ENCODE measurements at regions not wholly inside any gene's neighbourhood (a gene's known extent, or its start where the extent isn't known, plus 50 kb on each side); places are given as distances from the start of the nearest gene placed in this dataset.

DNA sequence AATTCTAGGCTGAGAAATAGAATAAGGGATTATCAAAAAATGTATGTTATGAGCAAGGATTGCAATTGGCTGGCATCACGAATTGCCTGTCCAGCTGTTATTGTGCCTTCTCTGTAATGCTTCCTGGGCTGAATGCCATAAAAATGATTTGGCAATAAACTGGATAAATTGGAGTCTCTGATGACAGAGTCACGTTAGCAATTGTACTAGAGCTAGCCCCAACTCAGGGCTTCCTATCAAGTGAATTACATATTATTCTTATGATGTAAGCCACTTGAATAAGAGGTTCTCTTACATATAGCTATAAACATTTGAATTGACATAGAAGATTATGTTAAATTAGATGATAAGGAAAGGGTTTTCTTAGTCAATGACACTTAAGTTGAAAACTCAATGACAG is 607.5 kb upstream of the REG3G start:
- no peaks in the 10 kb centered on the region for H3K36me3 ChIP-seq
- intact Hi-C loops (cut with DNase I), result no loop called here
- H3K27ac ChIP-seq, result no peak overlapping the region
- TF ChIP-seq, protein P1, sequence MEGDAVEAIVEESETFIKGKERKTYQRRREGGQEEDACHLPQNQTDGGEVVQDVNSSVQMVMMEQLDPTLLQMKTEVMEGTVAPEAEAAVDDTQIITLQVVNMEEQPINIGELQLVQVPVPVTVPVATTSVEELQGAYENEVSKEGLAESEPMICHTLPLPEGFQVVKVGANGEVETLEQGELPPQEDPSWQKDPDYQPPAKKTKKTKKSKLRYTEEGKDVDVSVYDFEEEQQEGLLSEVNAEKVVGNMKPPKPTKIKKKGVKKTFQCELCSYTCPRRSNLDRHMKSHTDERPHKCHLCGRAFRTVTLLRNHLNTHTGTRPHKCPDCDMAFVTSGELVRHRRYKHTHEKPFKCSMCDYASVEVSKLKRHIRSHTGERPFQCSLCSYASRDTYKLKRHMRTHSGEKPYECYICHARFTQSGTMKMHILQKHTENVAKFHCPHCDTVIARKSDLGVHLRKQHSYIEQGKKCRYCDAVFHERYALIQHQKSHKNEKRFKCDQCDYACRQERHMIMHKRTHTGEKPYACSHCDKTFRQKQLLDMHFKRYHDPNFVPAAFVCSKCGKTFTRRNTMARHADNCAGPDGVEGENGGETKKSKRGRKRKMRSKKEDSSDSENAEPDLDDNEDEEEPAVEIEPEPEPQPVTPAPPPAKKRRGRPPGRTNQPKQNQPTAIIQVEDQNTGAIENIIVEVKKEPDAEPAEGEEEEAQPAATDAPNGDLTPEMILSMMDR (IDR thresholded peaks at IDR 0.05), result no peak
- no peak for TF ChIP-seq POLR2AphosphoS5 (IDR thresholded peaks at IDR 0.05; ENCODE audit: insufficient read depth in 1 of 2, low read depth in 1 of 2)
- no peak for TF ChIP-seq POLR2A (IDR thresholded peaks at IDR 0.05)
- no peak overlapping the region for H3K4me3 ChIP-seq
- no peaks in the 10 kb centered on the region for H3K4me1 ChIP-seq
- no peaks in the 10 kb centered on the region for H3K27me3 ChIP-seq
- DNase-seq (ENCODE audit: extremely low spot score in 2 of 2), result no peak
- no peaks in the 10 kb centered on the region for H3K9me3 ChIP-seq

DNA sequence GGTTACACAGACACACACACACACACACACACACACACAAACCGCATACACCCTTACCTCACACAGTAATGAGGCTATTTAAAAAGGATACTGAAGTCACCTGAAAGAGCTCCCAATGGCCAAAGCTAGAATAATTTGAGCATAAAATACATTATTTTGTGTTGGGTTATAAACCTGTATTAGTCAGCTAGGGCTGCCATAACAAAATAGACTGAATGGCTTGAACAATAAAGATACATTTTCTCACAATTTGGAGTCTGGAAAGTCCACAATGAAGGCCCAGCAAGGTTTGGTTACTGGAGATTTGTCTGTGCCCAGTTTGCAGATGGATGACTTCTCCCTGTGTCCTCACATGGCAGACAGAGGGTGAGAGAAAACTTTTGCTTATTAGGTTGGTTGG is 605.4 kb upstream of the REG3G start:
- no peak for DNase-seq (ENCODE audit: extremely low spot score in 2 of 2)
- Histone ChIP-seq H3K36me3 (no peaks in the 10 kb centered on the region), H3K4me1 (no peaks in the 10 kb centered on the region), H3K4me3 (no peak overlapping the region), H3K27ac (no peak overlapping the region), H3K9me3 (no peaks in the 10 kb centered on the region), H3K27me3 (no peaks in the 10 kb centered on the region)
- intact Hi-C loops (cut with DNase I), result no loop called here
- no peak for TF ChIP-seq POLR2AphosphoS5 (IDR thresholded peaks at IDR 0.05; ENCODE audit: insufficient read depth in 1 of 2, low read depth in 1 of 2)
- TF ChIP-seq POLR2A (IDR thresholded peaks at IDR 0.05), result no peak

DNA sequence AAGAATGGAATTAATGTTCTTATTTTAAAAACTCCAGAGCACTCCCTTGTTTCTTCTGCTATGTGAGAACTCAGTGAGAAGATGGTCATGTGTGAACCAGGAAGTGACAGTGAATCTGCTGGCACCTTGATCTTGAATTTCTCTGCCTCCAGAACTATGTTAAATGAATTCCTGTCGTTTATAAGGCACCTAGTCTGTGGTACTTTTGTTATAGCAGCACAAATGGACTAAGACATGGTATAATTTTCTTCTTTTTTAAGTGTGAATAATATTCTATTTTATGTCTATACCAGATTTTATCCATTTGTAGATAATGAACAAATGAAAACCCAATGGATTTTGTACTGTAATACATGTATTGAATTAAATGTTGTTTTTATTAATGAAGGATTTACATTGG is 601.9 kb upstream of the REG3G start:
- Histone ChIP-seq H3K4me3 (no peak overlapping the region), H3K27me3 (no peaks in the 10 kb centered on the region), H3K4me1 (no peaks in the 10 kb centered on the region), H3K27ac (no peak overlapping the region), H3K36me3 (no peaks in the 10 kb centered on the region), H3K9me3 (no peaks in the 10 kb centered on the region)
- intact Hi-C loops (cut with DNase I), result no loop called here
- TF ChIP-seq, protein P1 (IDR thresholded peaks at IDR 0.05), result no peak
- no peak for DNase-seq (ENCODE audit: extremely low spot score in 2 of 2)

DNA sequence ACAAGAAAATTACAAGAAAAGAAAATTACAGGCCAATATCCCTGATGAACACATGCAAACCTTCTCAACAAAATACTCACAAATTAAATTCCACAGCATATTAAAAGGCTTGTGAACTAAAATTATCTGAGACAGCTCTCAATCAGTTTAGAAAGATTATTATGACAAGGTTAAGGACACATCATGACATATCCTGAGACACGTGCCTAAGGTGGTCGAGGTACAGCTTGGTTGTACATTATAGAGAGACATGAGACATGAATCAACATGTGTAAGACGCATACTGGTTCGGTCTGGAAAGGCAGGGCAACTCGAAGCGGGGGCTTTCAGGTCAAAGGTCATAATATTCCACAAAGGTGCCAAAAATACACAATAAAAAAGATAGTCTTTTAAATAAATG is 598.3 kb upstream of the REG3G start:
- Histone ChIP-seq H3K4me1 (no peaks in the 10 kb centered on the region), H3K27me3 (no peaks in the 10 kb centered on the region), H3K27ac (no peak overlapping the region), H3K9me3 (no peaks in the 10 kb centered on the region), H3K36me3 (no peaks in the 10 kb centered on the region), H3K4me3 (no peak overlapping the region)
- intact Hi-C loops (cut with DNase I), result no loop called here
- TF ChIP-seq POLR2AphosphoS5 (IDR thresholded peaks at IDR 0.05; ENCODE audit: insufficient read depth in 1 of 2, low read depth in 1 of 2) (no peak), POLR2A (IDR thresholded peaks at IDR 0.05) (no peak)
- TF ChIP-seq, protein P1 (IDR thresholded peaks at IDR 0.05), result no peak
- no peak for DNase-seq (ENCODE audit: extremely low spot score in 2 of 2)

DNA sequence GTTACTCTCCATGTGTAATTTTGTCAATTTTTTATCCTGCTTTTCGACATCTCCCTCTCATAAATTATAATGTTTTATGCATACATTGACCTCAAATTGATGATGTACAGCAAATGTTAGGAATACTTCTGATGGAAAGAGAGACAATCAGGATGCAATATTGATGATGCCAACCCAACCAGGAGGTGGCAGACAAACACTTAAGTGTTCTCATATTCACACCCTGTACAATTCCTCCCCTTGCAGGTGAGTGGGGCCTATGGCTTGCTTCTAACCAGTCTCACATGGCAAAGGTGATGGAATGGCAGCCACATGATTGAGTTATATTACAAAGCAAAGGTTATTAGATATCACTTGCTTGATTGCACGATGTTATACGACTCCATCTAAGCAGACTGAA is 594.3 kb upstream of the REG3G start:
- no peaks in the 10 kb centered on the region for H3K4me1 ChIP-seq
- no peaks in the 10 kb centered on the region for H3K27me3 ChIP-seq
- TF ChIP-seq POLR2AphosphoS5 (IDR thresholded peaks at IDR 0.05; ENCODE audit: insufficient read depth in 1 of 2, low read depth in 1 of 2), result no peak
- TF ChIP-seq, protein P1 (IDR thresholded peaks at IDR 0.05), result no peak
- TF ChIP-seq POLR2A (IDR thresholded peaks at IDR 0.05), result no peak
- no peak overlapping the region for H3K27ac ChIP-seq
- H3K4me3 ChIP-seq, result no peak overlapping the region
- no peak for DNase-seq (ENCODE audit: extremely low spot score in 2 of 2)
- no peaks in the 10 kb centered on the region for H3K36me3 ChIP-seq
- intact Hi-C loops (cut with DNase I), result no loop called here
- no peaks in the 10 kb centered on the region for H3K9me3 ChIP-seq

DNA sequence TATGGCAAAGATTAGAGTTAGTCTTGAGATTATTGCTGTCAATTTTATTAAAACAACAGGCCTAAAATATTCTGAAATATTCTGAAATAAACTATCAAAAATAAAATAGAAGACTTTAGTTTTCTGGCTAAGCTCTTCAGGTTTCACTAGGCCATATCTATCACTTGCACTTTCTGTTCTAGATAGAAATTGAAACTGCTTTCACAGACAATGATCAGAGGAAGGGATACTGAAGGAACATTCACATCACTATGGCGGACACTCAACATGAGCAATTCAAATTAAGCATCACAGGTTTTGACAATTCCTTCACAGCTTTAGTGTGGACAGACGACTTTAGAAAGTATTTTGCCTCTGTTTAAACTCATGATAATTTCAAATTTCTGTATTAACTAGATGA is 586.4 kb upstream of the REG3G start:
- TF ChIP-seq POLR2A (IDR thresholded peaks at IDR 0.05) (no peak), POLR2AphosphoS5 (IDR thresholded peaks at IDR 0.05; ENCODE audit: insufficient read depth in 1 of 2, low read depth in 1 of 2) (no peak)
- TF ChIP-seq, protein P1 (IDR thresholded peaks at IDR 0.05), result no peak
- intact Hi-C loops (cut with DNase I), result no loop called here

More for the DNA sequence above, 586.4 kb upstream of the REG3G start:
- H3K4me1 ChIP-seq, result no peaks in the 10 kb centered on the region
- no peaks in the 10 kb centered on the region for H3K36me3 ChIP-seq
- DNase-seq (ENCODE audit: extremely low spot score in 2 of 2), result no peak
- H3K27me3 ChIP-seq, result no peaks in the 10 kb centered on the region
- H3K4me3 ChIP-seq, result no peak overlapping the region
- no peak overlapping the region for H3K27ac ChIP-seq
- no peaks in the 10 kb centered on the region for H3K9me3 ChIP-seq

All from vagina (tissue), 2 donors.